ENCODE measurements at regions not wholly inside any gene's neighbourhood (a gene's known extent, or its start where the extent isn't known, plus 50 kb on each side); places are given as distances from the start of the nearest gene placed in this dataset.

GRCh38 chrX:65300104-65300809, 234.3 kb downstream of the LAS1L start:
- TF ChIP-seq CTCF (IDR thresholded peaks at IDR 0.05; ENCODE audit: borderline replicate concordance, extremely low read depth, low read length, poor library complexity, severe bottlenecking), result peak; percentile 10
- no peak for TF ChIP-seq EZH2 (IDR thresholded peaks at IDR 0.05; ENCODE audit: borderline replicate concordance, low read depth, low read length, severe bottlenecking)

All from DND-41 (cell line).